Ectodermal cell (in vitro differentiated cells): ENCODE measurements at regions not wholly inside any gene's neighbourhood (a gene's known extent, or its start where the extent isn't known, plus 50 kb on each side); places are given as distances from the start of the nearest gene placed in this dataset.

Source experiments
- H3K27ac ChIP-seq: 2 replicates; pipeline ENCODE4 v1.7.0; 2013; ENCODE audit warnings: mild to moderate bottlenecking, low read depth, low read length; ENCODE audit not compliant: insufficient read depth, poor library complexity, severe bottlenecking
- H3K27me3 ChIP-seq: 2 replicates; pipeline ENCODE4 v1.7.0; 2013; ENCODE audit warnings: mild to moderate bottlenecking, low read length; ENCODE audit not compliant: insufficient read depth, control insufficient read depth, poor library complexity, severe bottlenecking
- H3K36me3 ChIP-seq: one replicate; pipeline ENCODE4 v1.7.0; 2013; ENCODE audit warnings: low read length; ENCODE audit not compliant: control insufficient read depth, insufficient read depth
- H3K4me1 ChIP-seq: one replicate; pipeline ENCODE4 v1.7.0; 2013; ENCODE audit warnings: low read length; ENCODE audit not compliant: control insufficient read depth, insufficient read depth
- H3K4me3 ChIP-seq: 2 replicates; pipeline ENCODE4 v1.7.0; 2013; ENCODE audit warnings: low read depth, low read length, control low read depth; ENCODE audit not compliant: insufficient read depth
- H3K9me3 ChIP-seq: 2 replicates; pipeline ENCODE4 v1.7.0; 2013; ENCODE audit warnings: mild to moderate bottlenecking, low read length, moderate library complexity; ENCODE audit not compliant: control insufficient read depth
- WGBS, 2 experiments: methylation state at CpG; one replicate each; pipeline ENCODE4 v1.1.7; 2013; ENCODE audit warnings: missing lambda C conversion rate in 2 of 2; 5-methylcytosine and 5-hydroxymethylcytosine counted together

GRCh38 chr11:24108609-24109008, 388.2 kb upstream of the LUZP2 start:
- no peaks in the 10 kb centered on the region for H3K4me1 ChIP-seq
- WGBS, 2 experiments, result 92 to 93% methylated on average over 3 of the region's 3 CpGs
- peaks cover 2% of the 10 kb centered on the region for H3K9me3 ChIP-seq
- no peaks in the 10 kb centered on the region for H3K27me3 ChIP-seq
- no peak overlapping the region for H3K4me3 ChIP-seq
- no peak overlapping the region for H3K27ac ChIP-seq
- no peaks in the 10 kb centered on the region for H3K36me3 ChIP-seq

DNA sequence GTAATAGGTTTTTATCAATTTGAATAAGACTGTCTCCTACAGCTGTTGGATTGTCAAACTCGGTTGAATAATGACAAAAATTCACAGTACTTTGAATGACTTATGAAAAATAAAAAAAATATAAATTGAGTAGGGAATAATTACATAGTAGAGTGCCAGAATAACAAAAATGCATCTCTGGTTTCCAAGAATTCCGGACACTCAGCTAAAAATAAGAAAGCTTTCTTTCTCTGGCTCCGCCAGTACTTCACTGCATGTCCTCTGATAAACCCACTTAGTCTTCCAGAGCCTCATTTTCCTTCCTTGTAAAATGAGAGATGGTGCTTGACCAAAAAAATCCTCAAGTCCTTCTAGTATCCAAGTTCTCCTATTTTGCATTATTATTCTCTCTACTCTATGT, 374.6 kb upstream of the LUZP2 start:
- WGBS, 2 experiments, result 95% methylated on average over 2 to 3 of the region's 3 CpGs
- no peaks in the 10 kb centered on the region for H3K36me3 ChIP-seq
- no peak overlapping the region for H3K27ac ChIP-seq
- H3K4me1 ChIP-seq, result no peaks in the 10 kb centered on the region
- H3K9me3 ChIP-seq, result no peaks in the 10 kb centered on the region
- no peaks in the 10 kb centered on the region for H3K27me3 ChIP-seq
- no peak overlapping the region for H3K4me3 ChIP-seq

- H3K27ac ChIP-seq, result no peak overlapping the region
- WGBS, 2 experiments, result 91 to 94% methylated on average over 3 of the region's 4 CpGs
- H3K4me1 ChIP-seq, result no peaks in the 10 kb centered on the region
- H3K4me3 ChIP-seq, result no peak overlapping the region
- H3K27me3 ChIP-seq, result no peaks in the 10 kb centered on the region
- H3K36me3 ChIP-seq, result no peaks in the 10 kb centered on the region
- H3K9me3 ChIP-seq, result no peaks in the 10 kb centered on the region
These were observed 372.0 kb upstream of the LUZP2 start for GRCh38 chr11:24124876-24125275.

DNA sequence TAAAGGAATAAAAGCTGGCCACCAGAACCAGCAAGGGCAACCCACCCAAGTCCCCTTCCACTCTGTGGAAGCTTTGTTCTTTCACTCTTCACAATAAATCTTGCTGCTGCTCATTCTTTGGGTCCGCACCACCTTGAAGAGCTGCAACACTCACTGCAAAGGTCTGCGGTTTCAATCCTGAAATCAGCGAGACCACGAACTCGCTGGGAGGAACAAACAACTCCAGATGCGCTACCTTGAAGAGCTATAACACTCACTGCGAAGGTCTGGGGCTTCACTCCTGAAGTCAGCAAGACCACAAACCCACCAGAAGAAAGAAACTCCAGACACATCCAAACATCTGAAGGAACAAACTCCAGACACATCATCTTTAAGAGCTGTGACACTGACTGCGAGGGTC, 365.2 kb upstream of the LUZP2 start:
- H3K36me3 ChIP-seq, result no peaks in the 10 kb centered on the region
- WGBS, 2 experiments, result 95 to 96% methylated on average over 8 of the region's 8 CpGs
- no peak overlapping the region for H3K27ac ChIP-seq
- no peaks in the 10 kb centered on the region for H3K4me1 ChIP-seq
- no peak overlapping the region for H3K4me3 ChIP-seq
- no peaks in the 10 kb centered on the region for H3K9me3 ChIP-seq
- H3K27me3 ChIP-seq, result no peaks in the 10 kb centered on the region

DNA sequence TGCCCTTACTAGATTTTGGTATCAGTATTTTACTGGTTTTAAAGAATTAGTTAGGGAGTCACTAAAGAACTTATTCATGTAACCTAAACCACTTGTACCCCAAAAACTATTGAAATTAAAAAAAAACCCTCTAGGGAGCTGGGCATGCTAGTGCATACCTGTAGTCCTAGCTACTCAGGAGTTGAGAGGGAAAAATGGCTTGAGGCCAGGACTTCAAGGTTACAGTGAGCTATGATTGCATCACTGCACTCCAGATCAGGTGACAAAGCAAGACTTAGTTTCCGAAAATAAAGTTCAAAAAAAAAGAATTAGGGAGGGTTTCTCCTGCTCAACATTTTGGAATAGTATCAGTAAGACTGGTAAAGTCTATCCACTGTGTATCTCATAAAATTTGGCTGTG, 364.4 kb upstream of the LUZP2 start:
- Histone ChIP-seq H3K4me3 (no peak overlapping the region), H3K27me3 (no peaks in the 10 kb centered on the region), H3K9me3 (no peaks in the 10 kb centered on the region), H3K4me1 (no peaks in the 10 kb centered on the region), H3K36me3 (no peaks in the 10 kb centered on the region), H3K27ac (no peak overlapping the region)
- WGBS, 2 experiments, result 91 to 97% methylated on average over 1 of the region's 1 CpG

GRCh38 chr11:24134879-24135589, 361.8 kb upstream of the LUZP2 start:
- Histone ChIP-seq H3K27ac (no peak overlapping the region), H3K4me1 (no peaks in the 10 kb centered on the region), H3K27me3 (no peaks in the 10 kb centered on the region), H3K36me3 (no peaks in the 10 kb centered on the region), H3K4me3 (no peak overlapping the region), H3K9me3 (no peaks in the 10 kb centered on the region)

GRCh38 chr11:24142062-24142461, 354.8 kb upstream of the LUZP2 start:
- no peak overlapping the region for H3K27ac ChIP-seq
- H3K4me1 ChIP-seq, result no peaks in the 10 kb centered on the region
- no peaks in the 10 kb centered on the region for H3K36me3 ChIP-seq
- no peaks in the 10 kb centered on the region for H3K9me3 ChIP-seq
- no peak overlapping the region for H3K4me3 ChIP-seq
- WGBS, 2 experiments, result 86% methylated on average over 2 of the region's 4 CpGs; no CpG with 5 or more reads in 1 of the 2 experiments
- H3K27me3 ChIP-seq, result no peaks in the 10 kb centered on the region

DNA sequence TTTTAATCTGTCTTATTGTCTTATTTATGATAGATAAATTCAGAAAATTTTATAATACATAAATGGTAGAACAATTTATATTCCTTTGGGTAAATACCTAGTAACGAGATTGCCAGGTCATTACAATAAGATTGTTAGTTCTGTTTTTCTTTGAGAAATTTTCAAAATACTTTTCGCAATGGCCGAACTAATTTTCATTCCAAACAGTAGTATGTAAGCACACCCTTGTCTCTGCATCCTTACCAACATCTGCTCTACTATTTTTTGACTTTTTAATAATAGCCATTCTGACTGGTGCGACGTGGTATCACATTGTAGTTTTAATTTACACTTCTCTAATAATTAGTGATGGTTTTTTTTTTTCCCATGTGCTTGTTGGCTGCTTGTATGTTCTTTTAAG, 351.4 kb upstream of the LUZP2 start:
- Histone ChIP-seq H3K36me3 (no peaks in the 10 kb centered on the region), H3K9me3 (no peaks in the 10 kb centered on the region), H3K27me3 (no peaks in the 10 kb centered on the region), H3K4me1 (no peaks in the 10 kb centered on the region), H3K27ac (no peak overlapping the region), H3K4me3 (no peak overlapping the region)
- 50 to 67% methylated on average over 2 to 3 of the region's 5 CpGs for WGBS, 2 experiments

DNA sequence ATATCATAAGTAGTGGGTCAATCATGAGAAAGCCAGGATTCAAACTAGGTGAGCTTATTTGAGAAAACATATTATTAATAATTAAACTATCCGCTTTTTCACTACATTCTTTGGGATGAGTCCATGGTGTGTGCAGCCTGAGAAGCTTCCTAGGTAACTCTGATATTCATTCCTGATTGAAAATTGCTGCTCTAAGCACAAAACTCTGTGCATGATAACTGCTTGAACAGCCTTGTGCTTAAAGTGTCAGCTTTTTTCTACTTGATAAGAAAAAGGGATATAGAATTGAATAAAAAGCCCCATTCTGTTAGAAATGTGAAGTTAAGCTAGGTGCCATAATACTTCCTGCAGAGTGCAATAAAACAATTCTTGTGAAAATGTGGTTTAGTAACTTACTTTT, 343.5 kb upstream of the LUZP2 start:
- no peak overlapping the region for H3K27ac ChIP-seq
- H3K4me3 ChIP-seq, result no peak overlapping the region
- H3K9me3 ChIP-seq, result no peaks in the 10 kb centered on the region
- WGBS, 2 experiments, result 86 to 91% methylated on average over 1 of the region's 1 CpG
- no peaks in the 10 kb centered on the region for H3K27me3 ChIP-seq
- H3K4me1 ChIP-seq, result no peaks in the 10 kb centered on the region
- no peaks in the 10 kb centered on the region for H3K36me3 ChIP-seq

DNA sequence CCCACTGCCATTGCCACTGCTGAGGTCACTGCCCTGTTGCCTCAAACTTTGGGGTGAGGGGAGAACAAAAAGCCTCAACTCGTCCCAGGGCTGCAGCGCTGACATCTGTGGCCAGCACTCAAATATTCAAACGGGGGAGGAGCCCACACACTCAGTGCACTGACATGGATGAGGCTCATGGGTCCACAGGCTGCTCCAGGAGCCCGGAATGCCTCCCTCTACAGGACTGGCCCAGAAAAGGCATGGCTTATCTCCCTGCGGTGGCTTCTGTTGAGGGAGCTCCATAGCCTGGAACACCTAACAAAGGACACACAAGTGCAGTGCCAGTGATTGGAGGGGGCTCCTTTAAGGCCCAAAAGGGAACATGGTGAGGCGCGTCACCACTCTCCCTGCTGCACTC, 341.1 kb upstream of the LUZP2 start:
- Histone ChIP-seq H3K27ac (no peak overlapping the region), H3K4me3 (no peak overlapping the region), H3K36me3 (no peaks in the 10 kb centered on the region), H3K4me1 (no peaks in the 10 kb centered on the region), H3K9me3 (no peaks in the 10 kb centered on the region), H3K27me3 (no peaks in the 10 kb centered on the region)
- WGBS, 2 experiments, result 91 to 92% methylated on average over 7 of the region's 7 CpGs

DNA sequence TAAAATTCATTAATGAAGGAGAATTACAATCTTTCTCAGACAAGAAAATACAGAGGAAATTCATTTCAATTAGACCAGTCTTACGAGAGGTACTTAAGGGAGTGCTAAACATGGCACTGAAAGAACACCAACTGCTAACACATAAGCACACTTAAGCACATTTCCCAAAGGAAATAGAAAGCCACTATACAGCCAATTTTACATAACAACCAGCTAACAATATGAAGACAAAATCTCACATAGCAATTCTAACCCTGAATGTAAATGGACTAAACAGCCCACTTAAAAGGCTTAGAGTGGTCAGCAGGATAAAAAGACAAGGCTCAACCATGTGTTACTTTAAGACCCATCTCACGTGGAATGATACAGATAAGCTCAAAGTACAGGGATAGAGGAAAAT, 339.5 kb upstream of the LUZP2 start:
- 47 to 93% methylated on average over 1 to 2 of the region's 2 CpGs for WGBS, 2 experiments
- Histone ChIP-seq H3K27ac (no peak overlapping the region), H3K4me3 (no peak overlapping the region), H3K4me1 (no peaks in the 10 kb centered on the region), H3K36me3 (no peaks in the 10 kb centered on the region), H3K27me3 (no peaks in the 10 kb centered on the region), H3K9me3 (no peaks in the 10 kb centered on the region)
